GM19468 (cell line): ENCODE measurements at regions not wholly inside any gene's neighbourhood (a gene's known extent, or its start where the extent isn't known, plus 50 kb on each side); places are given as distances from the start of the nearest gene placed in this dataset.
A peak's percentile ranks its signal among the peaks of the same experiment; 100 is the strongest.

ENCODE experiments used
- ATAC-seq: cut with Tn5 transposase; IDR thresholded peaks from one replicate; pipeline ENCODE4 v1.9.1; 2021; ENCODE audit warnings: mild to moderate bottlenecking, moderate library complexity, moderate number of reproducible peaks; ENCODE audit not compliant: unreplicated experiment; ENCODE audit errors: extremely low read depth

GRCh38 chr12:85352016-85352415, 72.0 kb downstream of the ALX1 start:
- ATAC-seq, result no peak

GRCh38 chr12:85356596-85357385, 76.8 kb downstream of the ALX1 start:
- no peak for ATAC-seq

- no peak for ATAC-seq
These were observed 77.6 kb downstream of the ALX1 start for GRCh38 chr12:85357609-85358008.

GRCh38 chr12:85358715-85359114, 78.7 kb downstream of the ALX1 start:
- no peak for ATAC-seq

- no peak for ATAC-seq
These were observed 83.6 kb downstream of the ALX1 start for GRCh38 chr12:85363382-85364190.

- no peak for ATAC-seq
These were observed 87.9 kb downstream of the ALX1 start for GRCh38 chr12:85367936-85368335.

GRCh38 chr12:85369365-85370154, 89.5 kb downstream of the ALX1 start:
- ATAC-seq, result no peak

- ATAC-seq, result no peak
These were observed 93.0 kb downstream of the ALX1 start for GRCh38 chr12:85373045-85373444.

- ATAC-seq, result no peak
These were observed 95.0 kb downstream of the ALX1 start for GRCh38 chr12:85374981-85375380.

GRCh38 chr12:85385406-85385805, 105.4 kb downstream of the ALX1 start:
- no peak for ATAC-seq

GRCh38 chr12:85390266-85390665, 110.2 kb downstream of the ALX1 start:
- no peak for ATAC-seq

- ATAC-seq, result no peak
These were observed 112.5 kb downstream of the ALX1 start for GRCh38 chr12:85392508-85392907.

- ATAC-seq, result no peak
These were observed 113.6 kb downstream of the ALX1 start for GRCh38 chr12:85393606-85394005.

GRCh38 chr12:85394065-85394464, 114.0 kb downstream of the ALX1 start:
- ATAC-seq, result no peak

GRCh38 chr12:85394809-85395208, 114.8 kb downstream of the ALX1 start:
- no peak for ATAC-seq

- ATAC-seq, result no peak
These were observed 125.2 kb downstream of the ALX1 start for GRCh38 chr12:85405262-85405661.

GRCh38 chr12:85405781-85406522, 125.9 kb downstream of the ALX1 start:
- no peak for ATAC-seq

GRCh38 chr12:85413266-85413665, 133.2 kb downstream of the ALX1 start:
- no peak for ATAC-seq

GRCh38 chr12:85422762-85423161, 142.7 kb downstream of the ALX1 start:
- no peak for ATAC-seq

GRCh38 chr12:85423947-85424346, 143.9 kb downstream of the ALX1 start:
- peak; percentile 33 for ATAC-seq
